ENCODE measurements at regions not wholly inside any gene's neighbourhood (a gene's known extent, or its start where the extent isn't known, plus 50 kb on each side); places are given as distances from the start of the nearest gene placed in this dataset.
"Not testable (repeated sequence)": the region's sequence is repeated elsewhere in the genome, so short reads cannot be mapped to it uniquely, and the experiment has no call there.

- not testable (repeated sequence) for TF ChIP-seq CTCF (IDR thresholded peaks at IDR 0.05; ENCODE audit: low read depth, low read length); EZH2phosphoT487 (IDR thresholded peaks at IDR 0.05; ENCODE audit: low read depth)
Measured at GRCh38 chr5:34124280-34124679, 81.3 kb upstream of the C1QTNF3 start.

All from OCI-LY3 (cell line).